PC-9 (cell line): ENCODE measurements at regions not wholly inside any gene's neighbourhood (a gene's known extent, or its start where the extent isn't known, plus 50 kb on each side); places are given as distances from the start of the nearest gene placed in this dataset.

Experiments used
- BruUV-seq: library from RNA; stranded (reverse); fragments of 400-500 nt; replicated peaks from 2 replicates; lab custom pipeline; 2021; lab: Mats Ljungman, UMichigan
- CTCF ChIA-PET: fragments of 300-600 bp; sonication (Branson Sonifier 250); formaldehyde crosslinking; loops from one replicate; lab custom pipeline; 2022; ENCODE audit warnings: antibody characterized with exemption; lab: Charles Lee
- POLR2A ChIA-PET: fragments of 300-600 bp; sonication (Branson Sonifier 250); formaldehyde crosslinking; loops from one replicate; lab custom pipeline; 2022; ENCODE audit warnings: antibody characterized with exemption; ENCODE audit not compliant: unreplicated experiment; lab: Charles Lee
- DNase-seq, 2 experiments: peaks; one replicate each; pipeline versions ENCODE4 v3.0.0 to v3.0.0-alpha.2; 2015 to 2022; ENCODE audit warnings: mixed read lengths in 1 of 2
- H2AFZ ChIP-seq: fragments of 200-600 bp; sonication (generic); 2 replicates; pipeline ENCODE4 v1.8.1; 2017; ENCODE audit warnings: antibody characterized with exemption
- H3F3A ChIP-seq: fragments of 200-600 bp; sonication (generic); 2 replicates; pipeline ENCODE4 v1.8.1; 2017; ENCODE audit warnings: antibody characterized with exemption, mild to moderate bottlenecking, low read depth; ENCODE audit not compliant: insufficient read depth
- H3K27ac ChIP-seq: fragments of 200-600 bp; sonication (generic); 2 replicates; pipeline ENCODE4 v1.6.1; 2016; ENCODE audit warnings: mixed run types
- H3K27me3 ChIP-seq: fragments of 200-600 bp; sonication (generic); 2 replicates; pipeline ENCODE4 v1.6.1; 2016; ENCODE audit warnings: low read depth, mixed run types; ENCODE audit not compliant: insufficient read depth
- H3K36me3 ChIP-seq: fragments of 200-600 bp; sonication (generic); 2 replicates; pipeline ENCODE4 v1.6.1; 2016; ENCODE audit warnings: low read depth, mixed run types
- H3K4me1 ChIP-seq: fragments of 200-600 bp; sonication (generic); replicated peaks from 2 replicates; pipeline ENCODE4 v1.6.1; 2016; ENCODE audit warnings: mixed run types; ENCODE audit not compliant: insufficient read depth
- H3K4me2 ChIP-seq: fragments of 200-600 bp; sonication (generic); 2 replicates; pipeline ENCODE4 v1.6.1; 2017; ENCODE audit warnings: mixed run types
- H3K4me3 ChIP-seq: fragments of 200-600 bp; sonication (generic); 2 replicates; pipeline ENCODE4 v1.6.1; 2016; ENCODE audit warnings: mixed run types
- H3K79me2 ChIP-seq: fragments of 200-600 bp; sonication (generic); 2 replicates; pipeline ENCODE4 v1.6.1; 2017; ENCODE audit warnings: low read depth, mixed run types
- H3K9me2 ChIP-seq: fragments of 200-600 bp; sonication (generic); 2 replicates; pipeline ENCODE4 v1.8.1; 2017; ENCODE audit warnings: mild to moderate bottlenecking; ENCODE audit not compliant: insufficient read depth
- H3K9me3 ChIP-seq: fragments of 200-600 bp; sonication (generic); 2 replicates; pipeline ENCODE4 v1.8.1; 2016; ENCODE audit warnings: low read depth; ENCODE audit not compliant: insufficient read depth
- H4K20me1 ChIP-seq: fragments of 200-600 bp; sonication (generic); 2 replicates; pipeline ENCODE4 v1.8.1; 2017; ENCODE audit not compliant: insufficient read depth
- EZH2 ChIP-seq: fragments of 200-600 bp; sonication (generic); IDR thresholded peaks from 2 replicates; pipeline ENCODE4 v1.8.0; 2017; ENCODE audit warnings: antibody characterized with exemption, low read depth
- intact Hi-C: fragments of 100-400 bp; cut with micrococcal nuclease; formaldehyde crosslinking; loops from one replicate; pipeline ENCODE4 v1.10.0; 2022; ENCODE audit not compliant: unreplicated experiment
- TF ChIP-seq, protein P1 (sequence below): fragments of 200-600 bp; sonication (generic); conservative IDR thresholded peaks from 2 replicates; pipeline ENCODE4 v1.6.1; 2017; ENCODE audit warnings: mixed run types, antibody characterized with exemption, mild to moderate bottlenecking, moderate library complexity

- peaks cover 4% of the 10 kb centered on the region; the same call in 1 of the 2 replicates for H3F3A ChIP-seq
- no peaks in the 10 kb centered on the region for H3K36me3 ChIP-seq
- H4K20me1 ChIP-seq = no peaks in the 10 kb centered on the region
- H3K9me2 ChIP-seq = no peaks in the 10 kb centered on the region; the same call in 1 of the 2 replicates
- CTCF ChIA-PET = no interaction called here
- no peaks in the 10 kb centered on the region for H3K27me3 ChIP-seq
- H3K27ac ChIP-seq = no peak overlapping the region
- no peaks in the 10 kb centered on the region for H3K79me2 ChIP-seq
- H2AFZ ChIP-seq = no peak overlapping the region
- no TSS peak for BruUV-seq
- no peak for DNase-seq
- POLR2A ChIA-PET = no interaction called here
- intact Hi-C loops = no loop called here
- no peak overlapping the region for H3K4me3 ChIP-seq
- no peak for TF ChIP-seq EZH2
- TF ChIP-seq, protein P1, sequence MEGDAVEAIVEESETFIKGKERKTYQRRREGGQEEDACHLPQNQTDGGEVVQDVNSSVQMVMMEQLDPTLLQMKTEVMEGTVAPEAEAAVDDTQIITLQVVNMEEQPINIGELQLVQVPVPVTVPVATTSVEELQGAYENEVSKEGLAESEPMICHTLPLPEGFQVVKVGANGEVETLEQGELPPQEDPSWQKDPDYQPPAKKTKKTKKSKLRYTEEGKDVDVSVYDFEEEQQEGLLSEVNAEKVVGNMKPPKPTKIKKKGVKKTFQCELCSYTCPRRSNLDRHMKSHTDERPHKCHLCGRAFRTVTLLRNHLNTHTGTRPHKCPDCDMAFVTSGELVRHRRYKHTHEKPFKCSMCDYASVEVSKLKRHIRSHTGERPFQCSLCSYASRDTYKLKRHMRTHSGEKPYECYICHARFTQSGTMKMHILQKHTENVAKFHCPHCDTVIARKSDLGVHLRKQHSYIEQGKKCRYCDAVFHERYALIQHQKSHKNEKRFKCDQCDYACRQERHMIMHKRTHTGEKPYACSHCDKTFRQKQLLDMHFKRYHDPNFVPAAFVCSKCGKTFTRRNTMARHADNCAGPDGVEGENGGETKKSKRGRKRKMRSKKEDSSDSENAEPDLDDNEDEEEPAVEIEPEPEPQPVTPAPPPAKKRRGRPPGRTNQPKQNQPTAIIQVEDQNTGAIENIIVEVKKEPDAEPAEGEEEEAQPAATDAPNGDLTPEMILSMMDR = no peak
- no peak overlapping the region for H3K4me2 ChIP-seq
- H3K4me1 ChIP-seq = peaks cover 7% of the 10 kb centered on the region
- peaks cover 9% of the 10 kb centered on the region; the same call in 1 of the 2 replicates for H3K9me3 ChIP-seq
Observed at GRCh38 chr7:77467408-77467807, 51.3 kb upstream of the GSAP start.

DNA sequence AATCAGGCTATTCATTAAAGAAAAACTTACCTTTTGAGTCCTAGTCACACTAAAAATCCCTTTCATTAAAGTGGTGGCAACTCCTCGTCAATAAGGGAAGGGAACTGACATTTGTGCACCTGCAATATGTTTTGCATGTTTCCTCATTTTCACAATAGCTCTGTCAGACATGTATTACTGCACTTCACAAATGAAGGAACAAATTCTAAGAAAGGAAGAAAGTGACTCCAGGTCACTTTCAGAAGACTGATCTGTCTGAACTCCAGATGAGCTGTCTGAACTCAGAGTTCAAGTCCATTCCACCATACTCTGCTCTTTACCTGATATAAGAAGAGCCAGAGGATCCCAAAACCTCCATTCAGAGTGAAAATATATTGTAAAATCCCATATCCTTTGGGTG is 50.3 kb upstream of the GSAP start:
- H3K4me3 ChIP-seq = no peak overlapping the region
- POLR2A ChIA-PET = no interaction called here

More for the DNA sequence above, 50.3 kb upstream of the GSAP start:
- Histone ChIP-seq H3K27me3 (no peaks in the 10 kb centered on the region), H3K36me3 (no peaks in the 10 kb centered on the region), H3K27ac (no peak overlapping the region), H3F3A (peaks cover 5% of the 10 kb centered on the region; the same call in 1 of the 2 replicates), H3K9me2 (no peaks in the 10 kb centered on the region; the same call in 1 of the 2 replicates), H4K20me1 (no peaks in the 10 kb centered on the region), H3K9me3 (peaks cover 9% of the 10 kb centered on the region; the same call in 1 of the 2 replicates), H3K4me1 (peaks cover 15% of the 10 kb centered on the region), H3K79me2 (no peaks in the 10 kb centered on the region), H3K4me2 (no peak overlapping the region), H2AFZ (no peak overlapping the region)
- DNase-seq = no peak
- CTCF ChIA-PET = no interaction called here
- TF ChIP-seq, protein P1 = no peak
- TF ChIP-seq EZH2 = no peak
- intact Hi-C loops = loop anchor here (1.0 kb wide), 1 partner anchor 23 kb away; no protein-coding TSS in a partner anchor
- no TSS peak for BruUV-seq
